VCaP (cell line): ENCODE measurements at regions not wholly inside any gene's neighbourhood (a gene's known extent, or its start where the extent isn't known, plus 50 kb on each side); places are given as distances from the start of the nearest gene placed in this dataset.

Experiments used
- H3K27ac ChIP-seq: fragments of 450-650 bp; 2 replicates; pipeline ENCODE4 v1.5.1; 2017
- TF ChIP-seq, protein P1 (sequence below): fragments of 450-650 bp; conservative IDR thresholded peaks from 2 replicates; pipeline ENCODE4 v1.5.1; 2017; ENCODE audit warnings: mild to moderate bottlenecking, moderate library complexity

DNA sequence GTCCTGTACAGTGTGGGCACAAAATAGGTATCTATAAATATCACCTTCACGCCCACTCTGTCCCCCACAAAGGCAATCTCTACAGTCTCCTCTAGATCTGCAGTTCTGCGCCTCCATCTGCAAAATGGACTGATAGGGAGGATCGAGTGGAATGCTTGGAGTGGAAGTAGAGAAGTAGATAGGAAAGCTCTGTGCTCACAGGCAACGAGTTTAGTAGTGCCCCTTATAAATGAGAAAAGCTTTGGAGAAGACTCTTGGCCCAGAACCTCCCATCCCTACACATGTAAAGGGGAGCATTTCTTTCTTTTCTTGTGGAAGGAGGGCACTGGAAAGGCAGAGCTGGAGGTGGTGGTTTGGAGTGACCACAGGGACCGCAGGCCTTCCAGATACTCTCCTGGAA lies 88.5 kb downstream of the ZNF621 start:
- TF ChIP-seq, protein P1, sequence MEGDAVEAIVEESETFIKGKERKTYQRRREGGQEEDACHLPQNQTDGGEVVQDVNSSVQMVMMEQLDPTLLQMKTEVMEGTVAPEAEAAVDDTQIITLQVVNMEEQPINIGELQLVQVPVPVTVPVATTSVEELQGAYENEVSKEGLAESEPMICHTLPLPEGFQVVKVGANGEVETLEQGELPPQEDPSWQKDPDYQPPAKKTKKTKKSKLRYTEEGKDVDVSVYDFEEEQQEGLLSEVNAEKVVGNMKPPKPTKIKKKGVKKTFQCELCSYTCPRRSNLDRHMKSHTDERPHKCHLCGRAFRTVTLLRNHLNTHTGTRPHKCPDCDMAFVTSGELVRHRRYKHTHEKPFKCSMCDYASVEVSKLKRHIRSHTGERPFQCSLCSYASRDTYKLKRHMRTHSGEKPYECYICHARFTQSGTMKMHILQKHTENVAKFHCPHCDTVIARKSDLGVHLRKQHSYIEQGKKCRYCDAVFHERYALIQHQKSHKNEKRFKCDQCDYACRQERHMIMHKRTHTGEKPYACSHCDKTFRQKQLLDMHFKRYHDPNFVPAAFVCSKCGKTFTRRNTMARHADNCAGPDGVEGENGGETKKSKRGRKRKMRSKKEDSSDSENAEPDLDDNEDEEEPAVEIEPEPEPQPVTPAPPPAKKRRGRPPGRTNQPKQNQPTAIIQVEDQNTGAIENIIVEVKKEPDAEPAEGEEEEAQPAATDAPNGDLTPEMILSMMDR, result no peak
- no peak overlapping the region for H3K27ac ChIP-seq

GRCh38 chr3:40615110-40615915 lies 90.6 kb downstream of the ZNF621 start:
- H3K27ac ChIP-seq, result no peak overlapping the region
- TF ChIP-seq, protein P1, result no peak

GRCh38 chr3:40615918-40616819 lies 91.4 kb downstream of the ZNF621 start:
- H3K27ac ChIP-seq, result no peak overlapping the region
- TF ChIP-seq, protein P1, result no peak

GRCh38 chr3:40617084-40617483 lies 92.3 kb downstream of the ZNF621 start:
- TF ChIP-seq, protein P1, result no peak
- no peak overlapping the region for H3K27ac ChIP-seq

GRCh38 chr3:40618158-40618557 lies 93.4 kb downstream of the ZNF621 start:
- TF ChIP-seq, protein P1, result no peak

GRCh38 chr3:40620151-40620550 lies 95.4 kb downstream of the ZNF621 start:
- H3K27ac ChIP-seq, result no peak overlapping the region
- TF ChIP-seq, protein P1, result no peak

More at GRCh38 chr3:40618158-40618557, 93.4 kb downstream of the ZNF621 start:
- no peak overlapping the region for H3K27ac ChIP-seq

DNA sequence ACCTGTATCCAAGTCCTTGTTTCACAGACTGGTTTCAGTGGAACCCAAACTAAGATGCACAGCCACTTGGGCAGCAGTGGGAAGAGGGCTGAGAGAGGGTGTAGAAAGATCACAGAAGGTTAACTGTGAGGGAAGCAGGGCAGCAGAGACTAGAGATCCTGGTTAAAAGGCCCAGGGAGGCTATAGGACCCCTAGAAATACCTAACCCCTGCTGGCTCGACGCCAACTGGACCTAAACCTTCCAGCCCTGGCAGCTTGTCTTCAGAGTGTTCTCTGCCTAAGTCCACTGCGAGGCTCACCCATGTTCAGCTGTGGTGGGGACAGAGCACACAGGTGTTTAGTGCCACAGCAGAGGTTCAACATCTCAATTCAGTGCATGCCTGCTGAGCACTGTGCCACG lies 96.5 kb downstream of the ZNF621 start:
- TF ChIP-seq, protein P1, result no peak
- no peak overlapping the region for H3K27ac ChIP-seq
